Immature natural killer cell (primary cell): ENCODE measurements at regions not wholly inside any gene's neighbourhood (a gene's known extent, or its start where the extent isn't known, plus 50 kb on each side); places are given as distances from the start of the nearest gene placed in this dataset.
"Not testable (repeated sequence)": the region's sequence is repeated elsewhere in the genome, so short reads cannot be mapped to it uniquely, and the experiment has no call there.

ENCODE experiments used
- DNase-seq, 3 donors: peaks; one replicate each; pipeline ENCODE4 v3.0.0; 2022; ENCODE audit warnings: mixed read lengths in 1 of 3
- H3K27ac Mint-ChIP-seq, 6 donors: one replicate each; pipeline ENCODE4 v1.8.0; 2020; ENCODE audit warnings: mixed read lengths in 6 of 6, mild to moderate bottlenecking in 5 of 6, inconsistent platforms in 4 of 6, moderate library complexity in 3 of 6
- H3K27me3 Mint-ChIP-seq, 3 donors: one replicate each; pipeline ENCODE4 v1.8.0; 2020 to 2021; ENCODE audit warnings: low read depth in 3 of 3, mild to moderate bottlenecking in 3 of 3, mixed read lengths in 3 of 3, moderate library complexity in 3 of 3, inconsistent platforms in 1 of 3
- H3K36me3 Mint-ChIP-seq, 3 donors: one replicate each; pipeline ENCODE4 v1.8.0; 2020; ENCODE audit warnings: mixed read lengths in 3 of 3, inconsistent platforms in 2 of 3, mild to moderate bottlenecking in 2 of 3
- H3K4me1 Mint-ChIP-seq, 2 donors: one replicate each; pipeline ENCODE4 v1.8.0; 2020; ENCODE audit warnings: inconsistent platforms in 2 of 2, mild to moderate bottlenecking in 2 of 2, mixed read lengths in 2 of 2, moderate library complexity in 1 of 2
- H3K4me3 Mint-ChIP-seq, 5 donors: one replicate each; pipeline ENCODE4 v1.8.0; 2020; ENCODE audit warnings: mild to moderate bottlenecking in 5 of 5, mixed read lengths in 5 of 5, inconsistent platforms in 3 of 5, moderate library complexity in 3 of 5
- H3K9me3 Mint-ChIP-seq, 6 donors: one replicate each; pipeline ENCODE4 v1.8.0; 2020; ENCODE audit warnings: mild to moderate bottlenecking in 6 of 6, mixed read lengths in 6 of 6, inconsistent platforms in 4 of 6, moderate library complexity in 3 of 6

GRCh38 chr12:30529489-30530269 lies 166.0 kb downstream of the IPO8 start:
- DNase-seq = no peak
- no peaks in the 10 kb centered on the region for H3K9me3 Mint-ChIP-seq
- H3K4me1 Mint-ChIP-seq = no peaks in the 10 kb centered on the region
- no peaks in the 10 kb centered on the region for H3K36me3 Mint-ChIP-seq
- H3K27ac Mint-ChIP-seq = no peak overlapping the region
- no peaks in the 10 kb centered on the region for H3K27me3 Mint-ChIP-seq
- H3K4me3 Mint-ChIP-seq = no peak overlapping the region

GRCh38 chr12:30525171-30525570 lies 170.5 kb downstream of the IPO8 start:
- Mint-ChIP-seq H3K4me1 (no peaks in the 10 kb centered on the region), H3K9me3 (no peaks in the 10 kb centered on the region), H3K4me3 (no peak overlapping the region), H3K27me3 (no peaks in the 10 kb centered on the region), H3K36me3 (no peaks in the 10 kb centered on the region), H3K27ac (no peak overlapping the region)
- DNase-seq = no peak

GRCh38 chr12:30520285-30520684 lies 175.4 kb downstream of the IPO8 start:
- H3K27me3 Mint-ChIP-seq, H3K4me3 Mint-ChIP-seq, H3K27ac Mint-ChIP-seq, DNase-seq, H3K36me3 Mint-ChIP-seq, H3K4me1 Mint-ChIP-seq, H3K9me3 Mint-ChIP-seq: not testable (repeated sequence)

- H3K36me3 Mint-ChIP-seq = no peaks in the 10 kb centered on the region
- peaks cover 0 to 6% (median 0%) of the 10 kb centered on the region in 6 donors for H3K9me3 Mint-ChIP-seq
- H3K4me3 Mint-ChIP-seq = no peak overlapping the region
- no peaks in the 10 kb centered on the region for H3K4me1 Mint-ChIP-seq
- peaks cover 0 to 3% (median 2%) of the 10 kb centered on the region in 3 donors for H3K27me3 Mint-ChIP-seq
- H3K27ac Mint-ChIP-seq = no peak overlapping the region
- DNase-seq = no peak
Measured at GRCh38 chr12:30519535-30519934, 176.1 kb downstream of the IPO8 start.

GRCh38 chr12:30517320-30517719 lies 178.3 kb downstream of the IPO8 start:
- Mint-ChIP-seq H3K27ac (no peak overlapping the region), H3K4me1 (no peaks in the 10 kb centered on the region), H3K9me3 (peaks cover 0 to 6% (median 0%) of the 10 kb centered on the region in 6 donors), H3K27me3 (peaks cover 0 to 3% (median 2%) of the 10 kb centered on the region in 3 donors), H3K4me3 (no peak overlapping the region), H3K36me3 (no peaks in the 10 kb centered on the region)
- no peak for DNase-seq

- peaks cover 0 to 3% (median 2%) of the 10 kb centered on the region in 3 donors for H3K27me3 Mint-ChIP-seq
- no peaks in the 10 kb centered on the region for H3K4me1 Mint-ChIP-seq
- DNase-seq = no peak
- no peak overlapping the region for H3K4me3 Mint-ChIP-seq
- no peaks in the 10 kb centered on the region for H3K36me3 Mint-ChIP-seq
- H3K27ac Mint-ChIP-seq = no peak overlapping the region
- H3K9me3 Mint-ChIP-seq = peaks cover 0 to 6% (median 0%) of the 10 kb centered on the region in 6 donors
Measured at GRCh38 chr12:30515351-30515750, 180.3 kb downstream of the IPO8 start.

GRCh38 chr12:30514666-30515065 lies 181.0 kb downstream of the IPO8 start:
- H3K4me1 Mint-ChIP-seq = no peaks in the 10 kb centered on the region
- peaks cover 0 to 3% (median 2%) of the 10 kb centered on the region in 3 donors for H3K27me3 Mint-ChIP-seq
- no peaks in the 10 kb centered on the region for H3K36me3 Mint-ChIP-seq
- peaks cover 0 to 6% (median 0%) of the 10 kb centered on the region in 6 donors for H3K9me3 Mint-ChIP-seq
- H3K4me3 Mint-ChIP-seq = no peak overlapping the region
- no peak for DNase-seq
- no peak overlapping the region for H3K27ac Mint-ChIP-seq

GRCh38 chr12:30508205-30508967 lies 187.3 kb downstream of the IPO8 start:
- no peak for DNase-seq
- Mint-ChIP-seq H3K27ac (no peak overlapping the region), H3K36me3 (no peaks in the 10 kb centered on the region), H3K4me1 (no peaks in the 10 kb centered on the region), H3K4me3 (no peak overlapping the region), H3K27me3 (peaks cover 0 to 3% (median 2%) of the 10 kb centered on the region in 3 donors), H3K9me3 (no peaks in the 10 kb centered on the region)

- Mint-ChIP-seq H3K4me1 (no peaks in the 10 kb centered on the region), H3K27me3 (peaks cover 0 to 3% (median 2%) of the 10 kb centered on the region in 3 donors), H3K4me3 (no peak overlapping the region), H3K9me3 (no peaks in the 10 kb centered on the region), H3K36me3 (no peaks in the 10 kb centered on the region), H3K27ac (no peak overlapping the region)
- DNase-seq = no peak
Measured at GRCh38 chr12:30507576-30507975, 188.1 kb downstream of the IPO8 start.

GRCh38 chr12:30506411-30506810 lies 189.3 kb downstream of the IPO8 start:
- Mint-ChIP-seq H3K27ac (no peak overlapping the region), H3K4me3 (no peak overlapping the region), H3K27me3 (peaks cover 0 to 4% (median 3%) of the 10 kb centered on the region in 3 donors), H3K36me3 (no peaks in the 10 kb centered on the region), H3K9me3 (no peaks in the 10 kb centered on the region), H3K4me1 (no peaks in the 10 kb centered on the region)
- no peak for DNase-seq

GRCh38 chr12:30501718-30502117 lies 194.0 kb downstream of the IPO8 start:
- Mint-ChIP-seq H3K27me3 (peaks cover 0 to 4% (median 3%) of the 10 kb centered on the region in 3 donors), H3K4me3 (no peak overlapping the region), H3K9me3 (no peaks in the 10 kb centered on the region), H3K36me3 (no peaks in the 10 kb centered on the region), H3K4me1 (no peaks in the 10 kb centered on the region), H3K27ac (no peak overlapping the region)
- DNase-seq = no peak

GRCh38 chr12:30500532-30500931 lies 195.1 kb downstream of the IPO8 start:
- H3K4me3 Mint-ChIP-seq = no peak overlapping the region
- peaks cover 0 to 4% (median 3%) of the 10 kb centered on the region in 3 donors for H3K27me3 Mint-ChIP-seq
- H3K4me1 Mint-ChIP-seq = no peaks in the 10 kb centered on the region
- no peak overlapping the region for H3K27ac Mint-ChIP-seq
- H3K36me3 Mint-ChIP-seq = no peaks in the 10 kb centered on the region
- DNase-seq = no peak
- H3K9me3 Mint-ChIP-seq = no peaks in the 10 kb centered on the region

- Mint-ChIP-seq H3K36me3 (peaks cover 0 to 3% (median 0%) of the 10 kb centered on the region in 3 donors), H3K27ac (no peak overlapping the region), H3K27me3 (peaks cover 0 to 2% (median 1%) of the 10 kb centered on the region in 3 donors), H3K9me3 (peaks cover 0 to 12% (median 0%) of the 10 kb centered on the region in 6 donors), H3K4me3 (no peak overlapping the region), H3K4me1 (no peaks in the 10 kb centered on the region)
- DNase-seq = no peak
Measured at GRCh38 chr12:30485230-30485890, 210.3 kb downstream of the IPO8 start.

GRCh38 chr12:30484658-30485057 lies 211.0 kb downstream of the IPO8 start:
- DNase-seq = no peak
- H3K36me3 Mint-ChIP-seq = peaks cover 0 to 3% (median 0%) of the 10 kb centered on the region in 3 donors
- H3K27me3 Mint-ChIP-seq = peaks cover 0 to 2% (median 1%) of the 10 kb centered on the region in 3 donors
- H3K4me1 Mint-ChIP-seq = no peaks in the 10 kb centered on the region
- H3K4me3 Mint-ChIP-seq = no peak overlapping the region
- H3K27ac Mint-ChIP-seq = no peak overlapping the region
- H3K9me3 Mint-ChIP-seq = peaks cover 0 to 12% (median 0%) of the 10 kb centered on the region in 6 donors
